ENCODE measurements at regions not wholly inside any gene's neighbourhood (a gene's known extent, or its start where the extent isn't known, plus 50 kb on each side); places are given as distances from the start of the nearest gene placed in this dataset.

- FAIRE-seq, result no peak
Measured at GRCh38 chr17:69908626-69909368, 166.2 kb upstream of the KCNJ16 start.

GRCh38 chr17:69909389-69909788 is 165.6 kb upstream of the KCNJ16 start:
- no peak for FAIRE-seq

GRCh38 chr17:69912805-69913204 is 162.2 kb upstream of the KCNJ16 start:
- no peak for FAIRE-seq

GRCh38 chr17:69913216-69913615 is 161.8 kb upstream of the KCNJ16 start:
- peak; percentile 33 for FAIRE-seq

- no peak for FAIRE-seq
Measured at GRCh38 chr17:69913616-69914015, 161.4 kb upstream of the KCNJ16 start.

GRCh38 chr17:69914520-69914919 is 160.5 kb upstream of the KCNJ16 start:
- no peak for FAIRE-seq

GRCh38 chr17:69916761-69917160 is 158.3 kb upstream of the KCNJ16 start:
- no peak for FAIRE-seq

GRCh38 chr17:69918164-69918563 is 156.9 kb upstream of the KCNJ16 start:
- no peak for FAIRE-seq

- FAIRE-seq, result no peak
Measured at GRCh38 chr17:69919789-69920188, 155.2 kb upstream of the KCNJ16 start.

GRCh38 chr17:69921046-69921445 is 154.0 kb upstream of the KCNJ16 start:
- FAIRE-seq, result no peak

- FAIRE-seq, result no peak
Measured at GRCh38 chr17:69928611-69929010, 146.4 kb upstream of the KCNJ16 start.

GRCh38 chr17:69936996-69937395 is 138.0 kb upstream of the KCNJ16 start:
- no peak for FAIRE-seq

- peak; percentile 87 for FAIRE-seq
Measured at GRCh38 chr17:69943058-69943457, 132.0 kb upstream of the KCNJ16 start.

GRCh38 chr17:69944406-69944805 is 130.6 kb upstream of the KCNJ16 start:
- no peak for FAIRE-seq

- FAIRE-seq, result peak; percentile 99
Measured at GRCh38 chr17:69945698-69946185, 129.3 kb upstream of the KCNJ16 start.

GRCh38 chr17:69947027-69947759 is 127.8 kb upstream of the KCNJ16 start:
- FAIRE-seq, result no peak

GRCh38 chr17:69948406-69948805 is 126.6 kb upstream of the KCNJ16 start:
- no peak for FAIRE-seq

- FAIRE-seq, result peak; percentile 21
Measured at GRCh38 chr17:69949496-69949895, 125.5 kb upstream of the KCNJ16 start.

GRCh38 chr17:69949973-69950695 is 124.9 kb upstream of the KCNJ16 start:
- FAIRE-seq, result no peak

- FAIRE-seq, result no peak
Measured at GRCh38 chr17:69950701-69951418, 124.2 kb upstream of the KCNJ16 start.

- FAIRE-seq, result no peak
Measured at GRCh38 chr17:69954241-69954925, 120.6 kb upstream of the KCNJ16 start.

GRCh38 chr17:69958063-69958462 is 117.0 kb upstream of the KCNJ16 start:
- no peak for FAIRE-seq
